Hindlimb muscle (tissue), 1 donor: ENCODE measurements at regions not wholly inside any gene's neighbourhood (a gene's known extent, or its start where the extent isn't known, plus 50 kb on each side); places are given as distances from the start of the nearest gene placed in this dataset.
"Not testable (repeated sequence)": the region's sequence is repeated elsewhere in the genome, so short reads cannot be mapped to it uniquely, and the experiment has no call there.

Experiments
- DNase-seq: peaks from one replicate; pipeline ENCODE4 v3.0.0-alpha.2; 2013

DNA sequence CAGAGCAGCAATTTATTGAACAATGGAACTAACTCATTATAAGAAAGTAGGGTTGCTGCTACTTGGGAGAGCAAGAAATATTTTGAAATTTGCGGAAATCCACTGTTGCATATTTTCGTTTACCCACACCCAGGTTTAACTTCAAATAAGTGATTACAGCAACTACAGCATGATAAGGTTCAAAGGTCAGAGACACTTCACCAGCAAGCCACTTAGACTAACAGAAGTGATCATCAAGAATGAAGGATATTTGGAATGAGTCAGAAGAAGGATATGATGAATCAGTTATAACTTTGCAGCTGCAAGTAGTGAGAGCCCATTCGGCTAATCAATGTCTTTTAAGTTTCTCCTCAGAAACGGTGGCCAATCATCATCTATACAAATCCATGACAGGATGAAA is 199.3 kb downstream of the TMA16 start:
- DNase-seq: no peak

DNA sequence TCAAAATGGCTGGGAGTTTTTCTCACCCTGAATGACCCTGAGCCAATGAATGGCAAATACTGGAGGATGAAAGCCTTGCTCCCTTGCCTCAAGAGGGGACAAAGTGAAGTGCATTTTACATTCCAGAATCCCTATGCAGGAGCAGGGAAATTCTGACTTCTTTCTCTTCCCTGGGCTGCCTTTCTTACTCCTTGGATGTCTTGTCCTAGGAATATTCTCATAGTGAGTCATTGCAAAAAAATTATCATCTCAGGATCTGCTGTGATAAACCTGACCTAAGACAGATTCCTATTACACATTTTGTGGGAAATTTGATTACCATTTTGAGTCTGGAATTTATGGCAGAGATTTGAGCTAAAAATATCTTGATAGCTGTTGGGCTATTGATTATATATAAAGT is 199.9 kb downstream of the TMA16 start:
- no peak for DNase-seq

DNA sequence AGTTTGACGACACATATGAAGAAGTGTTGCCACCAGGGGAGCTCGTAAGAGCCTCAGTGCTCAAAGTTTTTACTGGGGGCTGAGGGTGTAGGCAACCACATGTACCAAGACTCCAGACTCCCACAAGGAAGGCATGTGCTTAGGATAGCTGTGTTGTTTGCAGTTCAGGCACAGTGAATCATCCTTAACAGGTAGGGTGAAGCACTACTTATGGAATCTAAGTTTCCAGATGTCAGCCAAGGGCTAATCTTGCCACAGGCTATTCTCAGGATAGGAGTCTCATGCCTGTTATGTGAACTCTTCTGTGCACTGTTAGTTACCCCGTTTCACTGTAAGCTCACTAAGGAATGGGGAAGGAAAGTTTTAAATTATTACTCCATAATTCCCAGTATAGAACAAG is 202.6 kb downstream of the TMA16 start:
- DNase-seq: no peak

DNA sequence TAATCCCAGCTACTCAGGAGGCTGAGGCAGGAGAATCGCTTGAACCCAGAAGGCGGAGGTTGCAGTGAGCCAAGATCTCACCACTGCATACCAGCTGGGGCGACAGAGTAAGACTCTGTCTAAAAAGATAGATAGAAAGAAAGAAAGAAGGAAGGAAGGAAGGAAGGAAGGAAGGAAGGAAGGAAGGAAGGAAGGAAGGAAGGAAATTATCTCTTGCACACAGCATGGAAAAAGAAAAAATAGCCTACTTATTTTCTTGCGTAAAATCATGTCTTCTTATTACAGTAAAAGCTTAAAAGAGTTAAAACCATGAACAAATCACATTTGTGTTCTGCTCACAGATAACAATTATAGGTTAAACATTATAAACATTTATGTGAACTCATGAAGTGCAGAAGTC is 205.9 kb downstream of the TMA16 start:
- DNase-seq: not testable (repeated sequence)

DNA sequence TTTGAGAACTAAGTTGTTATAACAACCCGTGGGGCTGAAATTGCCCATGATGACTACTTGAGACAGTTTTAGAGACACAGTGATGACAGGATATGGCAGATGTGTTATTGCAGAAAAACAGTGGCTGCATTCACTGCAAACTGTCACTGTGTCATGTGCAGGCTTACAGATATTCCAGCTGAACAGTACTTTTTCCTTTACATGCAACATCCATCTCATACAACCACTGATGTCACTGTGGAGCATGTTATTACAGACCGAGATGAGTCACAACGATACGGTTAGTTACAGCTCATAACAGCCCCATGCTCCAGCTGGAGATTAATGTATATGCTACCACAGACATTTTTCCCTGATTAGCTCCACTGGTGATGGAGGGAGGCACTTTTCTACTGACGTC is 207.4 kb downstream of the TMA16 start:
- DNase-seq: no peak

DNA sequence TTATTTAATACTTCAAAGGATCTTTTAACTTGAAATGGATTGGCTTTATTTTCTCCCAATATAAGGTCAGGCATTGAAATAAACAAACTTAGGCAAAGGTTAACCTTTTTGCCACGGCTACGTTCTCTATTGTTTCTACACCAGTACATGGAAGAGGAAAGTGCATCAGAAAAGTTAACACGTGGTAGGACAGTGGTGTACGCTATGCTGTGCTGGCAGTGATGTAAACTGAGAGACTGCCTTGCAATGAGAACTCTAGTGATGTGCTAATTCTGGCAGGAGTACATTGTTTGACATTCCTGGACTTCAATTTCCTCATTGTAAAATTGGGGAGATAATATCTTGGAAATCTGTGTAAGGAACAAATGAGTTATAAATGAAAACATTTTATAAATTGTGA is 208.2 kb downstream of the TMA16 start:
- no peak for DNase-seq

DNA sequence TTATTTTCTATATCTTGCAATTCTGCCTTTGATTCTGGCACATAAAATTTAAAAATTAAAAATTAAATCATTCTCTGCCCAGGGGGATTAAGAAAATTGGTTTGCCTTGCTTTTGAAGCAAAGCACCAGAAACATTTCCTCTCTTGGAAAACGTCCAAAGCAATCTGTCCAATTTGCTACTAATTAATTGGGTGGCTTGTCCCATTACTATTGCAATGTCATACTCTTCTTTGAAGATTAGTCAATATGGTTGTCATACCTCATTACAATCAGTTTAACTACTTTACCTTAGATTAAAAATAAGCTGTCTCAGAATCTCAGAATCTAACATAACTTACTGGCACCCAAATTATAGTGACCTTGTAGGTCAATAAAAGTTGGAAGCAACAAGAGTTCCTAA is 208.8 kb downstream of the TMA16 start:
- DNase-seq: no peak

DNA sequence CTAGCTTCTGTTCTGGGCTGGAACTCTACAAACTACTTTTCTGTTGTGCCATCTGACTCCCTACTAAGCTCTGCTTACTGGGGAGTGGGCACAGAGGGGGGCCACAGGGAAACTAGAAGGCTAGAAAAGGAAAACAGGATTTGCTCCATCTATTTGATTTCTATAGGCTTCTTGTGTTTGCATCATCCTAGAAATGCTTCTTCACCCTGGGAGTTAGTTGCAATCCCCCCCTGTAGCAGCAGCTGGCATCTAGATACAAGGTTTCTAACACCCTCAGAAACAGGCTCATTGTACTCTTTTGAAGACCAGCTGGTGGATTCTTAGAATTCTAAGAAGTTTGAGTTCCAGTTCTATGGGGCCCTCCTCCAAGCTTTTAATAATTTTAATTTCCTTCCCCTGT is 213.4 kb downstream of the TMA16 start:
- no peak for DNase-seq

DNA sequence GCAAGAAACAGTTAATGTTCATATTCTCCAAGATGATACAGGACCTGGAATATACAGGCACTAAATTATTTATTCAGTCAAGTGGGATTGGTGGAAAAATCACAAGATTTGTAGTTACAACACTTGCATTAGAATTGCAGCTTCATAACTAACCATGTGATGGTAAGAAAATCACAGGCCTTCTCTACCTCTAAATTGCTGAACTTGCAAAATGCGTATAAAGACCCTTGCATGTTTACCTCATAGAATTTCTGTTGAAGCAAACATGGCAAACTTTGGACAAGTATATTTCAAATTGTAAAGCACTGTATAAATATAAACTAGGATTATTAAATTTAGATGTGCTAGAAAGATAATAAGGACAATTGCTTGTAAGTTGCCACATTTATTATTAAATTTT is 215.1 kb downstream of the TMA16 start:
- DNase-seq: no peak

DNA sequence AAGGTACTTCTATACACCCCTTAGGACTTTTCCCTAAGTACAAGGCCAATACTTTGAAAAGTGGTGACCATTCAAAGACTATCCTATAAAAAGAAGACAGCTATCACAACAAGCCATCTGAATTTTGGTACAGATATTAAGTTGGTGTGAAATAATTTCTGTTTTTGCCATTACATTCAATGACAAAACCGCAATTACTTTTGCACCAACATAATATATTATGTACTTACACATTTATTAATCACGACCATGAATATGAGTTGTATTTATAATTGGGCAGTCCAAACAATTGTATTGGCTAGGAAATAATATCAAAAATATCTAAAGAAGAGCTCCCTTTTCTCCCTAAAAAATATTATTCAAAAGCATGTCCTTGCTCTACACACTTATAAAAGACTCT is 215.7 kb downstream of the TMA16 start:
- no peak for DNase-seq

DNA sequence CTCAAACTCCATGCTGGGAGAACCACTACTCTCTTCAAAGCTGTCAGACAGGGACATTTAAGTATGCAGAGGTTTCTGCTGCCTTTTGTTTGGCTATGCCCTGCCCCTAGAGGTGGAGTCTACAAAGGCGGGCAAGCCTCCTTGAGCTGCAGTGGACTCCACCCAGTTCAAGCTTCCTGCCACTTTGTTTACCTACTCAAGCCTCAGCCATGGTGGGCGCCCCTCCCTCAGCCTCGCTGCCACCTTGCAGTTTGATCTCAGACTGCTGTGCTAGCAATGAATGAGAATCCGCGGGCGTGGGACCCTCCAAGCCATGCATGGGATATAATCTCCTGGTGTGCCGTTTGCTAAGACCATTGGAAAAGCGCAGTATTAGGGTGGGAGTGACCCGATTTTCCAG is 230.0 kb downstream of the TMA16 start:
- DNase-seq: not testable (repeated sequence)

DNA sequence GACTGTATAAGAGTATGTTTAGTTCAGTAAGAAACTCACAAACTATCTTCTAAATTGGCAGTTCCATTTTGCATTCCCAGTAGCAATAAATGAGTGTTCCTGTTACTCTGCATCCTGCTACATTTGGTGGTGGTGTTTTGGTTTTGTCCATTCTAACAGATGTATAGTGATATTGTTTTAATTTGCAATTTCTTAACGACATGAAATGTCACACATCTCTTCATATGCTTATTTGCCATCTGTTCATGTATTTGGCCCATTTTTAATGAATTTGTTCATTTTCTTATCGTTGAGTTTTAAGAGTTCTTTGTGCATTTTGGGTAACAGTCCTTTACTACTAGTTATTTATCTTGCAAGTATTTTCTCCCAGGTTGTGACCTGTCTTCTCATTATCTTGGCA is 232.2 kb downstream of the TMA16 start:
- DNase-seq: no peak

DNA sequence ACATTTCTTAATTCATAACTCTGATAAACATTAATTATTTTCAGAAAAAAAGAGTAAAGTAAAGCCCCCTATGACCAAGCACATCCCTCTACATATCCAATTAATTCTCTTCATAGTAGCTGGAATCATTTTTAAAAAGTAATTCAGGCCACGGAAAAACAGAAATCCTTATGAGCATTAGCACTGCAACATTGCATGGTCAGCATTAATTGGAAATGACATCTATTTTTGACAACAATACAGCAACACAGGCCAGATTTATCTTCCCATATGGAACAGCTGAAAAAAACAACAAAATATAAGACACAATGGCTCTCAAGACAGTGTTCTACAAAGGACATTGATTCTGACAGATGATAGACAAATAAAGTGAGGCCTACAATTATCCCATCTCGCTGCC is 236.6 kb downstream of the TMA16 start:
- DNase-seq: no peak

DNA sequence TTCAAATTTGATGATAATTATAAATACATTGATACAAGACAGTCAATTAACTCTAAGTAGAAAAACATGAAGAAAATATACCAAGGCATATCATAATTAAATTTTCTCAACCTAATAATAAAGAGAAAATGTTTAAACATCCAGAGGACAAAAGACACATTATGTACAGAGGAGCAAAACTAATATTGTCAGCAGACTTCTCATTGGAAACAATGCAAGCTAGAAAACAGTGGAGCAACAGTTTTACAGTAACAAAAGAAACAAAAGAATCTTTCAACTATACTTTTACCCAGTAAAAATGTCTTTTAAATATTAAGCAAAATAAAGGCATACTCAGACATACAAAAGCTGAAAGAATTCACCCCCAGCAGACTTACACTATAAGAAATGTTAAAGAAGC is 238.0 kb downstream of the TMA16 start:
- DNase-seq: no peak

DNA sequence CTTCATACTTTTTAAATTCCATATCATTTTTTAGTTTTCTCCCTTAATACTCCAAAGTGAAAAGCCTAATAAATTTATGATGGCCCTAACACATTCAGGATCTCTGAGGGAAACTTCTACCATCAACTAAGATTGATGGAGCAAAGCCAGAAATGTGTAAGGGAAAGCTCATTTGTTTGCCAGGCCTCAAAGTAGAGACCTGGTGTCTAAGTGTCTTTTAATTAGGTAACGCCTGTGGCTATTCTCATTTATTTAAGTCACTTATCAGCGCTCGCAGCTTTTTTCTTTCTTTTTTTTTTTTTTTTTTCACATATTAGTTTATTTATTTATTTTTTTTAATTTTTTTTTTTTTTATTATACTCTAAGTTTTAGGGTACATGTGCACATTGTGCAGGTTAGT is 242.4 kb downstream of the TMA16 start:
- no peak for DNase-seq

DNA sequence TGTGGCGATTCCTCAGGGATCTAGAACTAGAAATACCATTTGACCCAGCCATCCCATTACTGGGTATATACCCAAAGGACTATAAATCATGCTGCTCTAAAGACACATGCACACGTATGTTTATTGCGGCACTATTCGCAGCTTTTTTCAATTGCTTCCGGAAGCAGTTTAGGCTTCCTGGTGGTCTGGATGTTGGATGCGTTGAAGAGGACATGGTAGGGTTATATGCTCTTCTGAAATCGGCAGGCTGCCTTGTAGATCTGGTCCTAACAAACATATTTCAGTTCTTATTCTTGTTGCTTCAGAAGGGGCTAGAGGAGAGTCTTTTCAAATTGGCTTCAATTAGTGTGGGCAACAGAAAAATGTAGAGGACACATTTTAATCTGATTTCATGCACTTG is 243.4 kb downstream of the TMA16 start:
- DNase-seq: not testable (repeated sequence)

DNA sequence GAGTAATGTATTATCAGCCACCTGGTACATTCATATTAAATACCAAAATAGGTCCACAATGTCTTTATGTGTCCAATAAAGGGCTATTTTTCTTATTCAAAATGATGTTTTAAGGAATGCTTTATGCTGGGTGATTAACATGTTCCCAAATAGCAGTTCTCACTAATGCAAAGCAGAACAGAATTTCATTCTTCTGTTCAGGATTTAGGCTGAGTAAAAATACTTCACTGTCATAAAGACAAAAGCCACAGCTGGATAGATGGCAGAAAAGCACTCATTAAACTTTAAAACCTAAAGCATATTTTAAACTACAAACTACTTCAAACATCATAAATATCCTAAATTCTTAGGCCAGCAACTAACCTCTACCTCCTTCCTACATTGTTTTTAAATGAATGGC is 244.0 kb downstream of the TMA16 start:
- DNase-seq: no peak

DNA sequence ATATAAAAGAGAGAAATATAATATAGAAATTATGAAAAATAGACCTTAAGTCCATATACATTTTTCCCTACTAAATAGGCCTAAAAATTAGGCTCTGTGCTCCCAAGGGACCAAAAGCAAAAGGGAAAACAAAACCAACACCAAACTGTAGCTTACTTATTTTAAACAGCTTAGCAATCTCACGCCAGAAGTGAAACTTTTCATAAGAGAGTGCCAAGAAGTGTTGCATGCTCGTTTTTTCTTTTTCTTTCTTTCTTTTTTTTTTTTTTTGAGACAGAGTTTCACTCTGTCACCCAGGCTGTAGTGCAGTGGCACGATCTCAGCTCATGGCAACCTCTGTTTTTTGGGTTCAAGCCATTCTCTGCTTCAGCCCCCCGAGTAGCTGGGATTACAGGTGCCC is 250.4 kb downstream of the TMA16 start:
- no peak for DNase-seq

DNA sequence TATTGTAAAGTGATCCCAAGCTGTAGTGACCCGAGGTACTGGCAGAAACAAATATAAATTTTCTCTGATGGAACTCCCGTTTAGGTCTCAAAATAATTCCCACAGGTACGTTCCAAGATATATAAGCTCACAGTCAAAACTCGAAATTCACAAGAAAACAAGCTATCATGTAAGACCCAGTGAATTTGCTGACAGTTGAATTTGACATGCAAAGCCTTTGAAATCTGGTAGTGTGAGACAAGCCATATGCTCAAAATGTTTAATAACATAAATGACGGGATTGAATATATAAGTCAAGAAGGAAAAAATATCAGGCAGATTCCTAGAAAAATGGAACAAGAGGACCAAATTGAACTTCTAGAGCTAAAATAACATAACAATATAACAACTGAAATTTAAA is 252.8 kb downstream of the TMA16 start:
- DNase-seq: no peak

DNA sequence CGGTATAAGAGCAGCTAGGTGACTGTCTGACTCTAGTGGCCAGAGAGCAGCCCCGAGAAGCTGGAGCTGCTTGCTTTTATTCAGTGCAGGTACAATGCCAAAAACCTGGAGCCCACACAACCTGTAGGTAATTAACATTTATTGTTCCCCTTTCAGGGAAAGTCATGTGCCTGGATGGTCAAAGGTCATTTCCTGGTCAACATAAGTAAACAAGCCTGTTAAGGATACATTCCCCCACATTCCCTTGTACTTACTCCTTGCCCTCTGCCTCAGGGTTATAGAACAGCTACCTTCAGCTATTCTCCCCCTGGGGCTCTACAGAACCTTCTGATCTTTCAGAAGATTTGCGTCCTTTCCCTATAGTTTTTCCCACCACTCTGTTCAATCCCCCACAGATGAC is 253.4 kb downstream of the TMA16 start:
- no peak for DNase-seq

DNA sequence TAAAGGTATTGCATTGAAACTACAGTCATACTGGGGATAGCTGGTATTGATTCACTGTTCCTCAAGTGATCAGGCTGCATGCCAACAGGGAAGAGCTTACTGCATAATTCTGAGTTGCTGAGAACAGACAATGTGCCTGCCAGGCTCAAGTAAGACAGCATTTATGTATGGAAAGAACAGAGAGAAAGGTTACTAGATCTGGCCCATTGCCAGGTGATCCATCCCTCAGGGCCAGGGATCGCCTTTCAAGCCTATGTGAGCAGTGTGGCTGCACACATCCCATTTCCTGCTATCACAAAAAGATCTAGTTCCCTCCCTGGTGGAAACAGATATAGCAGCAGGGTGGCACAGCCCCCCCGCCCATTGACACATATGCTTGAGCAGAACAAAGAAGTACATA is 254.0 kb downstream of the TMA16 start:
- DNase-seq: no peak

DNA sequence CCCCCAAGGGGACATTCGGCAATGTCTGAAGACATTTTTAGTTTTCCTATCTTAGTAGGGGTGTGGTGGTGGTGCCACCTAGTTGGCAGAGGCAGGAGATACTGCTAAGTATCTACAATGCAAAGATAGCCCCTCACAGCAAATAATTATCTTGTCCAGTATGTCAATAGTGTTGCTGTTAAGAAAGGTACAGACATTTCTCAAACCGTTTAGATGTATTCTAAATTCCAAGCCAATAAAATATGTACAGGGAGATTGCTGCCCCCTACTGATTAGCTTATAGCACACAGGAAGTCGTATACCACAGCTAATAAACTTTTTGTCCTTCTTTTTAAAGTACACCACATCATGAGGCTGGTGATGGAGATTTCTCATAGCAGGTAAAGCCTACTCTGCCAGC is 260.5 kb downstream of the TMA16 start:
- no peak for DNase-seq

DNA sequence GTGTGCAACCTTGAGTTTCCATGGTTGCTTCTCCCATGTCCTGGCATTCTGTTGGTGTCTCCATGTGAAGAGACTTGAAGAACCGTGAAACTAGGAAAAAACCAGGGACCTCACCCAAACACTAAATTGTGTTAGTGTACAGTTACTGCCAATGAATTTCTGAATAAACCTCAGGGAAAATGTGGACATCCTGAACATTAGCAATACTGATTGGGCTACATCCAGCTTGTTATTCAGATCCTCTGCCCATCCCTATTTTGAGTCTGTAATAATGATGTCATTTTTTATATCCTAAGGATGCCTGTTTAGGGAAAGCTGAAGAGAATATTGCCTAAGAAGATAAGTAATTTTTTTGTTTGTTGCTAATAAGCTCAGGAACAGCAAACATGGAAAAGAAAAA is 262.7 kb downstream of the TMA16 start:
- DNase-seq: no peak

DNA sequence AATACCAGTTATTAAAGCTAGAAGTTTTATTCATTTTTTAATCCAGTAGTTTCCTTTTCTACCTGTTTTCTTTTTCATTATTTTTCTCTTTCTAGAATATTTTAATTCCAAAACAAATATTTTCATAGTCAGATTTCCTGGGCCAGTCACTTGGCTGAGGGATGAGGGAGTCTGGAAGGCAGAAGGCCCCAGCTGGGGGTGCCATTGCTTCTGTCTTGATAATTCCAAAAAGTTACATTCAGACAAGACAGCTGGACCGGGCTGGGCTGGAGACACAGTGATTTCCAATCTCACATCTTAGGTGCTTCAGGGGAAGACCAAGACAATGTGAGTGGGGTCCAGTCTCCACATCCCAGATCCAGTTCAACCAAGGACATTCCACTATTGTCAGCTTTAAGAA is 263.5 kb downstream of the TMA16 start:
- no peak for DNase-seq

DNA sequence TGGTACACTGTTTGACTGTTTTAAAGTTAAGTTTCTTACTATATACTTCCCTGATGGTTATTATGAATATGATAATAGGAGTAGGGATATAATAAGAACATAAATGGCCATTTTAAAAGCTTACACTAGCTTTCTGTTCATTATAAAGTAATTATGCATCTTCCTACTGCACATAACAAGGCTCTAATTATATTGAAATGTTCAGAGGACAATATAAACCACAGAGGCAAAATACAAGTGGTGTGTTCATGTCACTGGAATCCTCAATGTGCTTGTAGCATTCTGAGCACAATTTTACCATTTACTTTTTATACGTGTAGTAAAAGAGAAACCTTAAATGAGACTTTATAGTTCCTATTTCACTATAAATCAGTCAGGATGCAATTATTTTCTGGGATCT is 268.3 kb downstream of the TMA16 start:
- no peak for DNase-seq

DNA sequence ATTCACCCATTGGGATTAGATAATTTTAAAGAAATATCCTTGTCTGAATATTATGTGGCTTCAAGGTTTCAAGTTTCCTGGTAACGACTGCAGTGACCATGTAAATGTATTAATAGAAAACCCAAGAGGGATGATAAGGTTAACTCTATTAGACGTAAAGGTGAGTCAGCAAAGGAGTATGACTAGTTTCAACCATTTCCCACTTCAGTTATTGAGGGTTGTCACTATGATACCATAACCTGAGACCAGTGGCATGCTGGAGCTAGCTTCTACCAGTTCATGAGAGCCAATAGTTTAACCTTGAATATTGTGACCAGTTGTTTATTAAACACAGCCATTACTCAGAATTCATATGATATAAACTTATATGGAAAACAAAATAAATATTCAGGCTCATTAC is 270.1 kb downstream of the TMA16 start:
- no peak for DNase-seq
